Breast epithelium (tissue), 3 donors: ENCODE measurements at regions not wholly inside any gene's neighbourhood (a gene's known extent, or its start where the extent isn't known, plus 50 kb on each side); places are given as distances from the start of the nearest gene placed in this dataset.

Experiments used
- CTCF ChIP-seq, 3 donors: fragments of 450-650 bp; IDR thresholded peaks; one replicate each; pipeline ENCODE4 v1.5.1; 2016 to 2017; ENCODE audit warnings: antibody characterized with exemption in 3 of 3, mild to moderate bottlenecking in 3 of 3, moderate library complexity in 3 of 3
- POLR2AphosphoS5 ChIP-seq, 3 donors: sonication (generic); formaldehyde crosslinking; IDR thresholded peaks; one replicate each; pipeline ENCODE4 v1.6.1; 2017; ENCODE audit warnings: antibody characterized with exemption in 3 of 3

DNA sequence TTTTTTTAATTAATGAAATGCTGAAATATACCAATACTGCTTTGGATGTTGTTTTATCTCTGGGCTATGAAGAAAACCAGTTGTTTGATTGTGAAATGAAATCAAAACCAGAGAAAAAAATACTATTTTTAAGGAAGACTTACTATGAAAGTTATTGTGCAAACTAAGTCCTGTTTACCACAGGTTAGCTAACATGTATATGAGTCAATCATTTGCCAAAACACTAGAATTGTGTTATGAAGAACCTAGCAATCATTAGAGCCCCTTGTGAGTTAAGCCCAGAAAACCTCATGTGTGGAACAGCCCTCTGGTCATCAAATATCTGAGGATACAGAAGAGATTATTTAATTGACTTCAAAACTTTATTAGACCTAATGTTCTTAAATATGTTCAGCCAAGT lies 83.7 kb downstream of the FAT3 start:
- no peak for TF ChIP-seq CTCF (IDR thresholded peaks at IDR 0.05)
- no peak for TF ChIP-seq POLR2AphosphoS5 (IDR thresholded peaks at IDR 0.05)
